ENCODE measurements at regions not wholly inside any gene's neighbourhood (a gene's known extent, or its start where the extent isn't known, plus 50 kb on each side); places are given as distances from the start of the nearest gene placed in this dataset.

GRCh38 chr18:10053861-10054260 is 140.0 kb downstream of the VAPA start:
- no peak for TF ChIP-seq CTCF (IDR thresholded peaks at IDR 0.05)
- Mint-ChIP-seq H3K4me1 (ENCODE audit: low read depth) (peaks cover 30% of the 10 kb centered on the region), H3K36me3 (ENCODE audit: low read depth) (no peaks in the 10 kb centered on the region), H3K27me3 (ENCODE audit: low read depth) (no peaks in the 10 kb centered on the region), H3K9me3 (ENCODE audit: low read depth) (no peaks in the 10 kb centered on the region), H3K4me3 (ENCODE audit: unreplicated experiment) (no peak overlapping the region), H3K27ac (ENCODE audit: unreplicated experiment) (no peak overlapping the region)
- no peak for DNase-seq (ENCODE audit: low spot score)

- TF ChIP-seq CTCF (IDR thresholded peaks at IDR 0.05) = no peak
- Mint-ChIP-seq H3K4me1 (ENCODE audit: low read depth) (peaks cover 35% of the 10 kb centered on the region), H3K27ac (ENCODE audit: unreplicated experiment) (no peak overlapping the region), H3K4me3 (ENCODE audit: unreplicated experiment) (no peak overlapping the region), H3K27me3 (ENCODE audit: low read depth) (no peaks in the 10 kb centered on the region), H3K36me3 (ENCODE audit: low read depth) (no peaks in the 10 kb centered on the region), H3K9me3 (ENCODE audit: low read depth) (no peaks in the 10 kb centered on the region)
- no peak for DNase-seq (ENCODE audit: low spot score)
Measured at GRCh38 chr18:10054366-10054765, 140.6 kb downstream of the VAPA start.

- Mint-ChIP-seq H3K4me3 (ENCODE audit: unreplicated experiment) (no peak overlapping the region), H3K27ac (ENCODE audit: unreplicated experiment) (no peak overlapping the region), H3K36me3 (ENCODE audit: low read depth) (no peaks in the 10 kb centered on the region), H3K27me3 (ENCODE audit: low read depth) (no peaks in the 10 kb centered on the region), H3K4me1 (ENCODE audit: low read depth) (peaks cover 42% of the 10 kb centered on the region), H3K9me3 (ENCODE audit: low read depth) (no peaks in the 10 kb centered on the region)
- TF ChIP-seq CTCF (IDR thresholded peaks at IDR 0.05) = no peak
- no peak for DNase-seq (ENCODE audit: low spot score)
Measured at GRCh38 chr18:10055125-10055750, 141.4 kb downstream of the VAPA start.

GRCh38 chr18:10056506-10056905 is 142.7 kb downstream of the VAPA start:
- no peaks in the 10 kb centered on the region for H3K9me3 Mint-ChIP-seq (ENCODE audit: low read depth)
- peaks cover 49% of the 10 kb centered on the region for H3K4me1 Mint-ChIP-seq (ENCODE audit: low read depth)
- TF ChIP-seq CTCF (IDR thresholded peaks at IDR 0.05) = no peak
- no peak overlapping the region for H3K4me3 Mint-ChIP-seq (ENCODE audit: unreplicated experiment)
- no peak for DNase-seq (ENCODE audit: low spot score)
- no peaks in the 10 kb centered on the region for H3K36me3 Mint-ChIP-seq (ENCODE audit: low read depth)
- peak overlapping the region; percentile 94 for H3K27ac Mint-ChIP-seq (ENCODE audit: unreplicated experiment)
- no peaks in the 10 kb centered on the region for H3K27me3 Mint-ChIP-seq (ENCODE audit: low read depth)

GRCh38 chr18:10057401-10057893 is 143.6 kb downstream of the VAPA start:
- Mint-ChIP-seq H3K36me3 (ENCODE audit: low read depth) (no peaks in the 10 kb centered on the region), H3K27me3 (ENCODE audit: low read depth) (no peaks in the 10 kb centered on the region), H3K4me1 (ENCODE audit: low read depth) (peaks cover 58% of the 10 kb centered on the region), H3K9me3 (ENCODE audit: low read depth) (no peaks in the 10 kb centered on the region), H3K27ac (ENCODE audit: unreplicated experiment) (peak overlapping the region; percentile 94), H3K4me3 (ENCODE audit: unreplicated experiment) (no peak overlapping the region)
- TF ChIP-seq CTCF (IDR thresholded peaks at IDR 0.05) = no peak
- no peak for DNase-seq (ENCODE audit: low spot score)

All from chondrocyte (in vitro differentiated cells).